HG03175 (cell line): ENCODE measurements at regions not wholly inside any gene's neighbourhood (a gene's known extent, or its start where the extent isn't known, plus 50 kb on each side); places are given as distances from the start of the nearest gene placed in this dataset.

ENCODE experiments used
- ATAC-seq: cut with Tn5 transposase; IDR thresholded peaks from one replicate; pipeline ENCODE4 v1.9.1; 2021; ENCODE audit warnings: mild to moderate bottlenecking, moderate library complexity; ENCODE audit not compliant: unreplicated experiment

GRCh38 chr13:100870898-100871297, 196.3 kb upstream of the TMTC4 start:
- ATAC-seq = no peak

GRCh38 chr13:100860866-100861265, 186.3 kb upstream of the TMTC4 start:
- ATAC-seq = no peak

DNA sequence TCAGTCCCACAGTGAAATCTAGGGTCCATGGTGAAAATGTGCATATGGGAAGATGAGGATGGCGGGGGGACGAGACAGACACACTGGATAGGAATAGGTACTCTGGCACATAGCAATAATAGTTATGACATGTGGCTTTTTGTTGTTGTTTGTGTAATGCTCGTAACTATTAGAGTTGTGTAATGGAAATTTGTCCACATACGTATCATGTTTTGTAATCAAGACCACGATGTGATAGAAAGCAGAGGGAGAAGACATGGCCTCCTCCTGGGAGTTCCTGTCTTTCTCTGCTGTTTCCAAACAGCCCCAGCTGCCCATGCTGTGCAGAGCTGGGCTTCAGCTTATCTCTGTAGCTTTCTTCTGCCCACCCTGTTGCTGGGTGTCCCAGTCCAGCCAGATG, 185.3 kb upstream of the TMTC4 start:
- no peak for ATAC-seq

- ATAC-seq = no peak
Observed at GRCh38 chr13:100855151-100855550, 180.6 kb upstream of the TMTC4 start.

- ATAC-seq = no peak
Observed at GRCh38 chr13:100854006-100854405, 179.4 kb upstream of the TMTC4 start.

GRCh38 chr13:100853434-100853833, 178.8 kb upstream of the TMTC4 start:
- ATAC-seq = no peak

- ATAC-seq = no peak
Observed at GRCh38 chr13:100852146-100852545, 177.6 kb upstream of the TMTC4 start.

DNA sequence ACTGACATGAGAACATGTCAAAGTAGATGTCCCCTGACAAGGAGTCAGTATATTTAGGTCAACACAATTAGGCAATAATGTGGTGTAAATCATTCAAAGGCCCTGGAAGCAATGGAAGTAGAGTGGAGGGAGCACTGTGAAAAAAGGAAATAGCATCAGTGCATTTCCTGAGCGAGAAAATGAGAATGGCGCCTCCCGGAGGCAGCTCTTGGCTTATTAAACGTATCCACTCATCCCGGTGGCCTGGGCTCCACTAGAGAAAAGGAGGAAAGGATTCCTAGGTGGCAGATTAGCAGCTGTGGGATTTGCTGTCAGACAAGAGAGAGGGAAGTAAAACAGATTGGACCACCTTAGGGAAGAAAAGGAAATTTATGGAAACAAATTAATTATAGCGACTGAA, 173.7 kb upstream of the TMTC4 start:
- no peak for ATAC-seq

DNA sequence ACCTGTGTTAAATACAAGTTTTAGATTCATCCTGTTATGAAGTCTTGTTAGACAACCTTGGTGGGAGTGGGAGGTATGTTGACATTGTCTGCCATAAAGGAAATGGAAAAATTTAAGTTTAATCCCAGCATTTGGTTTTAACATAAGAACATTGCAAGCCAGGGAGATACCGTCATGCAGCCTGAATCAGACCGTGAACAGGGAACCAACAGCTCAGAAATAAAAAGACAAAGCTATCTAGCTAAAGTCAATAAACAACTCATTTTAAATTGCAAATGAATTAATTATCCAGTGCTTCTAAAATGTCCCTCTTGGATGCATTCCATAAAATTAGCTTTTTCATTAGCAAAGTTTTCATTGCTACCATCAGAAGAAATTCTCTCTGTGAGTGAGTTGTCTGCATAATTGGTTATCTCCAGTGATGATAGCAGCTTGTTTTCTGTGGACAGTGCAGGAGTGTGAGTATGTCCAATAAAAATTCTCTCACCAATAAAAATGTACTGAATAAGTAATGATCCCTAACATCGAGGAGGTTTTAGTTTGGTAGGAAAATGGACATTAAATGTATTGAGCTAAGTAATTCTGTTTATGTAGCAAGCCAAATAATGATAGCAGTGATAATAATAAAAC, 170.6 kb upstream of the TMTC4 start:
- ATAC-seq = no peak

- ATAC-seq = no peak
Observed at GRCh38 chr13:100842136-100842535, 167.5 kb upstream of the TMTC4 start.

DNA sequence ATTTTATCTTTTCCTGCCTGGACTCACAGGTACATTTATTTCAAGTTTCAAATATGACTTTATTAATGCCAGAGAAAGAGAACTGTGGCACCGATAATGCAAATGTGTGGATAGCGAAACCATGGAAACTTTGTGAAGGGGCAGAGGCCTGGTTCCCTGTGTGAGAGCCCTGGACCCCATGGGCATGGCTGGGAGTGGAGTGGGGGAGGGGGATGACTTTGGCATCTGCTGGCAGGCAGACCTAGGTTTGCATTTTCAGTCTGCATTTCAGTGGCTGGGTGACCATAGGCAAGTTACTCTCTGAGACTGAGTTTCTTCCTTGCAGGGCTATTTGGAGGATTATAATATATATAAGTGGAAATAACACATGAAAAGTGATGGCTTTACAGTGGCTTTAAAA, 163.8 kb upstream of the TMTC4 start:
- ATAC-seq = no peak

- ATAC-seq = no peak
Observed at GRCh38 chr13:100837631-100838030, 163.0 kb upstream of the TMTC4 start.

DNA sequence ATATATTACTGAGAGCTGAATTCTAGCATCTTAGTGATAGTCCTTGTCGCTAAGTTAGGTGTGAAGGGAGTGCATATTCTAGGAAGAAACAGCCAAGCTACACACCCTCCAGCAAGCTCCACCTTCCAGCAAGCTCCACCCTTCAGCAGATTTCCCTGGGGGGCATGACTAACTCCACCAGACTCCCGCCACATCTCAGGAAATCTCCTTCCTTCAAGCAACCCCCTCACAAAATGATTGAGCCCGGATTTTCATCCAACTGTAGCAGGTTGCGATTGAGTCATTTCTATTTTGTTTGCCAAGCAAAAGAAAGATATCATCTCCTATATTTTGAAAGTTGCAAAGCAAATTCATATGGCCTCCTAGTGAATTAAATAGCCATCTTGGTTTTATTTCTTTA, 162.1 kb upstream of the TMTC4 start:
- ATAC-seq = no peak

DNA sequence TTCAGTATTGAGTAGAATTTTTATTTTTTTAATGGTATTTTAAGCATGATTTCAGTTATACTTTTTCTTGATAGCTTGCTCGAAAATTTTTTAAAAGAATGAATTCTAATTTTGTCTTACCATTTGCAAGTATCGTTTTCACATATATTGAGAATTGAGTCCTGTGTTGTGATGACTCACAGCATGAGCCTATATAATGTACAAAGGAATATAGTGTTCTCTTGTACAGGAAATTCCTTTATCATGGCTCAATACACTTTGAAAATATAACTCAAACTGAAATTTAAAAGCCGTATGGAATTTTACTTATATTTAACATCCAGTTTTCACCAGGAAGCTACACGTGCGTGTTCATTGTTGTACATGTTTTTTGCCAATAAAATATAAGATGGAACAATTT, 161.1 kb upstream of the TMTC4 start:
- no peak for ATAC-seq

- no peak for ATAC-seq
Observed at GRCh38 chr13:100833427-100833826, 158.8 kb upstream of the TMTC4 start.

DNA sequence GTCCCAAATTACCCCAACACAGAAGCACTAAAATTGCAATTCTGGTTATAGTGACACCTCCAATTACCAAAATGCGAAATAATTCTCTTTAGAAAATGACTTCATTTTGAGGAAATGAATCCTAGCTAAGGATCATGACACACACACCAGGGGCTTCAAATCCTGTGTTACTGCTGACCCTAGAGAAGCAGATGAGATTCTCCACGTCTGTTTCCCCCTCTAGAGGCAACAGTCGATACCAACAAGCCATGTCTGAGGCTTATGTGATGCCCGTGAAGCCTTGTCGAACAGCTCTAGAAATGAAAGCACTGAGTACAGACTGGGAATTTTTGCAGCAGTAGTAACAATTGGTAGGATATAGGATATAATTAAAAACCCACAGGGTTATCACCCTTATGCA, 153.6 kb upstream of the TMTC4 start:
- ATAC-seq = no peak

DNA sequence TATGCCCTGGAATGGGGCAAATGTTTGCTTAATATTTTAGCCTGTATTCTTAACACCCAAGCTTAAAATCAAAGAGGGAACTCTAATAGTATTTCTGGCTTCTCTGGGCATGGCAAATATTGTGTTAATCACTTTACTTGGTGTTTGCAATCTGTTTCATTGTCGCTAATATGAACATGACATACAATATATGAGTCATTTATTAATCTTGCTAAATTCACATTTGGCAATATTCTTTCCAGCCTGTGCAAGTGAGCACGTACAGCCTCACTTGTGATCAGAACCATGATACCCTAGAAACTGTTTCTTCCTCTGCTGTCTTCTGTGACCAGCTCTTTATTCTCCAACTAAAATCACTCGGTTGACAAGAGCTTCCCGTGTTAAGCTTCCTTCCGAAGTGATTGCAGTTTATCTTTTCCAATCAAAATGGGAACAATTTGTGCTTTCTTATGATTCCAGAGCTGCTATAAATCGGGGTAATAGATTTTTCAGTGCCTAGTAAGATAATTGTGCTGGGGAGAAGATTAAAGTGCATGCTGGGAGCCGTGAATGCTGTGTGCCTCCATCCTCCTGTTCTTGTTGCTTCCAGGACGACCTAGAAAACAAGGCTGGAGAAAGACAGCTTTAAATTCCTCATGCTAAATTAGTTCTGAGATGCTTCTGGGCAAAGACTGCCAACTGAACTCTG, 153.0 kb upstream of the TMTC4 start:
- no peak for ATAC-seq

DNA sequence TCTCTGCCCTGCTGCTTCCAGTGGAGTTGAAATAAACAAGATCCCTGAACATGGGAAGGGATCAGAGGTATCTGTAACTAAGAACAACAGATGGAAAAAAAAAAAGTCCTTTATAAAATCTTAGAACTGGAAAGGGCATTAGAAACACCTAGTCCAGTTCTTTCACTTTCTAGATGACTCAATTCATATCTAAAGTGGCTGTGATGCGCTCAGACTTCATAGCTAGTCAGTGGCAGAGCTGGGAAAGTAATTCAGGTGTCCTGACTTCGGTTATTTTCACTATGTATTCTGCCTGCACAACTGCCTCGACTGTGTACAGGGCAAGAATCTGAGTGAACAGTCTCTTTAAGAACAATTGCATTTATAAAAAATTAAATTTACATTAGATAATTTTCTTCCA, 151.8 kb upstream of the TMTC4 start:
- no peak for ATAC-seq

DNA sequence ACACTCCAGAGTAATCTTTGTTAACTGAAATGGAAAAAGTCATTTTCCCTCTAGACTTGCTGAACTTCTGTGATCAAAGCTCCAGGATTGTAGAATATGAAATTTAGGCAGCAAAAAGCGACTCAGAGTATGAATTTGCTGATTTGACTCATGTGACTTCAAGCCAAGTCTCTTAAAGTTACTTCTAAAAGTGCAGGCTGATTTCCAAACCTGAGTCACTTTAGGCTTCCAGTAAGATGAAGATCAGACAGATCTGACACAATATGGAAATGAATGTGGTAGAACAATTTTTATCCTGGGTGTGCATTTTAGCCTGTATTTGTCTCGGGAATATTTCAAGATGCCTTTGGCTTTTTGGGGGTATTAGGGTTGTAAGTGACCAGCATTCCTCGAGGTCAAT, 151.0 kb upstream of the TMTC4 start:
- ATAC-seq = no peak

- no peak for ATAC-seq
Observed at GRCh38 chr13:100824366-100824765, 149.8 kb upstream of the TMTC4 start.

DNA sequence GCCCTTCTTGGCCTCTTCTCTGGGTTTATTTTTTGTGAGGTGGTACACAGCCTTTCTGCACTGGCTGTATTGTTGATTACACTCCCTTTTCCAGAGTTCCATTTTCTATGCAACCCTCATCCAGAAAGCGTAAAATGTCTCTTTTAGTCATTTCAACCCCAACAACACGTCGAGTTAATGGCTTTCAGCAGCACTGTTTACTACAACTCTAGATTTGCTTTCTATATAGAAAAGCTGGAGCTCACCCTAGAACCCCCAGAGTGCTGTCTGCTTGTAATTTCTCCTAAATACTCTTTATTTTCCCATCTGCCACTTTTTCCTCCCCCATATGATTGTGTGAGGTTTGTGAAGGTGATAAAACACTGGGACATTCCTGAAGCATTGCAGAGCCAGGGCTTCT, 148.9 kb upstream of the TMTC4 start:
- ATAC-seq = no peak

DNA sequence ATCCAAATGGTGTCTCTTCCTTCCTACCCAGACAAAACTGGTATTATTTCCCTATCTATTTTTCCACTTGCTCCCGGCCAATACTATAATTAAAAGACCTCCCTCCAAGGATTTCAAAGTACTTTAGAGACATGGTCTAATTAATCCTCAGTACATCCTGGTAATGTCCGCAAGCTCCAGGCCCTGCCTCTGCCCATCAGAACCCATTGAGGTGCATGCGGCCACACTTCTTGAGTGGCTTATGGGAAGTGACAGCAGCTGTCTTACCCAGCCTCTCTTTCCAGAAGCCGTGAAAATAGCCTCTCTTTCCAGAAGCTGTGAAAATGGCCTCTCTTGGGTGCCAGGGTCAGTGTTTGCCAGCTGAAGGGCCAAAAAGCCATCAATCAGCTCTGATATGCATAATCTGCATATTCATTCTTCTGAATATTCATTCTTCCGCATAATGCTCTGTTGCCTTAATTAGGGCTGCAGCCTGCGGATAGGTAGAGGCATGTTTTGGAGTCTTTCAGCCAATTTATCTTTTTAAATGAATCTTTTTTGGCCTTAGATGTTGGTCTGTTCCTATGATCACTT, 148.4 kb upstream of the TMTC4 start:
- ATAC-seq = no peak

GRCh38 chr13:100818711-100819110, 144.1 kb upstream of the TMTC4 start:
- ATAC-seq = no peak
